ENCODE measurements at regions not wholly inside any gene's neighbourhood (a gene's known extent, or its start where the extent isn't known, plus 50 kb on each side); places are given as distances from the start of the nearest gene placed in this dataset.

DNA sequence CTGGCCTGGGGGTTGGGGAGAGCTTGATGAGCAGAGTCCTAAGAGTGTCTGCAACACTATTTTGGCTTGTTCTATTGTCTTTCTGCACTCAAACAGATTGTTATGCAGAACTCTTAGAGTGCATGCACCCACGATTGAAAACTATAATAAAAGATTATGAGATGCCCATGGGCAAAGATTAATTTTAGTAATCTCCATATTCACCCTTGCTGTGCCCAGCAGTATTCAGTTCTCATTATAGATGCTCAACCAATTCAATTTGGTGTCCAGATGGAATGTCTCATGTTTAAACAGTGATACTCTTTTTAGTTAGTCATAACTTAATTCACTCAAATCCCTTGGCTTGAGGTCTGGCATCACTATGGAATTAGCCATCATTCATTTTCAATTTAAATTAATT is 952.5 kb downstream of the CDH8 start:
- no peak for DNase-seq
- Histone ChIP-seq H3K36me3 (no peaks in the 10 kb centered on the region), H3K27ac (no peak overlapping the region), H3K27me3 (no peaks in the 10 kb centered on the region), H3K9me3 (no peaks in the 10 kb centered on the region), H3K4me3 (no peak overlapping the region), H3K4me1 (ENCODE audit: insufficient read depth) (no peaks in the 10 kb centered on the region)
- TF ChIP-seq POLR2A (IDR thresholded peaks at IDR 0.05) (no peak), EP300 (IDR thresholded peaks at IDR 0.05) (no peak)
- TF ChIP-seq, protein P1, sequence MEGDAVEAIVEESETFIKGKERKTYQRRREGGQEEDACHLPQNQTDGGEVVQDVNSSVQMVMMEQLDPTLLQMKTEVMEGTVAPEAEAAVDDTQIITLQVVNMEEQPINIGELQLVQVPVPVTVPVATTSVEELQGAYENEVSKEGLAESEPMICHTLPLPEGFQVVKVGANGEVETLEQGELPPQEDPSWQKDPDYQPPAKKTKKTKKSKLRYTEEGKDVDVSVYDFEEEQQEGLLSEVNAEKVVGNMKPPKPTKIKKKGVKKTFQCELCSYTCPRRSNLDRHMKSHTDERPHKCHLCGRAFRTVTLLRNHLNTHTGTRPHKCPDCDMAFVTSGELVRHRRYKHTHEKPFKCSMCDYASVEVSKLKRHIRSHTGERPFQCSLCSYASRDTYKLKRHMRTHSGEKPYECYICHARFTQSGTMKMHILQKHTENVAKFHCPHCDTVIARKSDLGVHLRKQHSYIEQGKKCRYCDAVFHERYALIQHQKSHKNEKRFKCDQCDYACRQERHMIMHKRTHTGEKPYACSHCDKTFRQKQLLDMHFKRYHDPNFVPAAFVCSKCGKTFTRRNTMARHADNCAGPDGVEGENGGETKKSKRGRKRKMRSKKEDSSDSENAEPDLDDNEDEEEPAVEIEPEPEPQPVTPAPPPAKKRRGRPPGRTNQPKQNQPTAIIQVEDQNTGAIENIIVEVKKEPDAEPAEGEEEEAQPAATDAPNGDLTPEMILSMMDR (IDR thresholded peaks at IDR 0.05): no peak
- 52 to 66% (median 61%) methylated on average over 1 of the region's 1 CpG for WGBS, 3 donors
- intact Hi-C loops (cut with DNase I): no loop called here

DNA sequence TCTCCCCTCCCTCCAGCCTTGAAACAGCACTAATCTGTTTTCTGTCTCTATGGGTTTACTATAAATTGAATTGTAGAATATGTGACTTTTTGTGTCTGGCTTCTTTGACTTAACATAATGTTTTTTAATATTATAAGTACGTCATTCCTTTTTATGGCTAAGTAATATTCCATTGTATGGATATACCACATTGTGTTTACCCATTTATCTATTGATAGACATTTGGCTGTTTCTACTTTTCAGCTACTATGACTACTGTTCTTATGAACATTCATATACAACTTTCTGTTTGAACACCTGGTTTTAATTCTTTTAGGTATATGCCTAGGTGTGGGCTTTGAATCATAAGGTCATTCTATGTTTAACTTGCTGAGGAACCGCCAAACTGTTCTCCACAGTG is 961.9 kb downstream of the CDH8 start:
- no peak overlapping the region for H3K4me3 ChIP-seq
- DNase-seq: no peak
- no peak overlapping the region for H3K27ac ChIP-seq
- no peak for TF ChIP-seq EP300 (IDR thresholded peaks at IDR 0.05)
- TF ChIP-seq, protein P1 (IDR thresholded peaks at IDR 0.05): no peak
- no peak for TF ChIP-seq POLR2A (IDR thresholded peaks at IDR 0.05)
- H3K27me3 ChIP-seq: no peaks in the 10 kb centered on the region
- no peaks in the 10 kb centered on the region for H3K9me3 ChIP-seq
- intact Hi-C loops (cut with DNase I): no loop called here
- H3K36me3 ChIP-seq: no peaks in the 10 kb centered on the region
- H3K4me1 ChIP-seq (ENCODE audit: insufficient read depth): no peaks in the 10 kb centered on the region
- 69 to 82% (median 72%) methylated on average over 2 of the region's 2 CpGs for WGBS, 3 donors

DNA sequence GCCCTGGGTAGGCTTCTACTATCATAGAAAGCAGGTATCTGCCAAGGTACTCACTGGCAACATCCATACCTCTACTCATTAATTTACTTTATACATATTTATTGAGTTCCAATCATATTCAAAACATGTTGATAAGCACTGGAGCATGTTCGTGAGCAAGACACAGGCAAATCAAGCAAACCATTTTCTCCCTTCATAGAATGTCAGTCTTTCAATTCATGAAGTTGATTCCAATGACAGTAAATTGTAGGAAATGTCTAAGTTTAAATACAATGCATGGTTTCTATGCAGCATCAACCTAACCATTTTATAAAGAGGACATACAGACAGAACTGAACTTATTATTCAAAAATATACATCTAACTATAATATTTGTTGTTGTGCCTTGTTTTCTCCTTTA is 978.6 kb downstream of the CDH8 start:
- no peak for DNase-seq
- intact Hi-C loops (cut with DNase I): no loop called here
- Histone ChIP-seq H3K4me3 (no peak overlapping the region), H3K9me3 (no peaks in the 10 kb centered on the region), H3K36me3 (no peaks in the 10 kb centered on the region), H3K27me3 (no peaks in the 10 kb centered on the region), H3K27ac (no peak overlapping the region), H3K4me1 (ENCODE audit: insufficient read depth) (no peaks in the 10 kb centered on the region)
- TF ChIP-seq POLR2A (IDR thresholded peaks at IDR 0.05): no peak
- TF ChIP-seq, protein P1 (IDR thresholded peaks at IDR 0.05): no peak
- TF ChIP-seq EP300 (IDR thresholded peaks at IDR 0.05): no peak
- 54 to 77% (median 60%) methylated on average over 1 of the region's 1 CpG for WGBS, 3 donors

DNA sequence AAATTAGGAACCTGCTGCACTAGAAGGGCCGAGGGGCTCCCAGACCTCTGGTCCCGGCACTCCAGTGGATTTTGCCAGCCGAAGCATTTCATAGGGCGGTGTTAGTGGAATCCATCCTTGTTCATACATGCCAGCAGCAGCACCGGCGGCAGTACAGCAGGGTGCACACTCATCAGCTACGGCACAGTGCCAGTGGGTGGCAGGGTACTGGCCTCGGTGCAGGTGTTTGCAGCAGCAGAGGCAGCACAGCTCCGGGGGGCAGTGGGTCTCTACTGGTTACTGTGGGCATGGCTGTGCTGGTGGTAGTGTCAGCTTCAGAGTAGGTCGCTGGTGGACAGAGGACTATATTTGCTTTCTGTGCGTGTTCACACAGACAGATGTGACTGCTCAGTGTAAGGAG is 985.7 kb downstream of the CDH8 start:
- H3K4me3 ChIP-seq: no peak overlapping the region
- intact Hi-C loops (cut with DNase I): no loop called here
- 78 to 87% (median 85%) methylated on average over 11 of the region's 11 CpGs for WGBS, 3 donors
- H3K9me3 ChIP-seq: no peaks in the 10 kb centered on the region
- DNase-seq: no peak
- H3K36me3 ChIP-seq: no peaks in the 10 kb centered on the region
- no peak overlapping the region for H3K27ac ChIP-seq
- H3K27me3 ChIP-seq: no peaks in the 10 kb centered on the region
- no peaks in the 10 kb centered on the region for H3K4me1 ChIP-seq (ENCODE audit: insufficient read depth)
- TF ChIP-seq, protein P1 (IDR thresholded peaks at IDR 0.05): no peak
- TF ChIP-seq POLR2A (IDR thresholded peaks at IDR 0.05) (no peak), EP300 (IDR thresholded peaks at IDR 0.05) (no peak)

DNA sequence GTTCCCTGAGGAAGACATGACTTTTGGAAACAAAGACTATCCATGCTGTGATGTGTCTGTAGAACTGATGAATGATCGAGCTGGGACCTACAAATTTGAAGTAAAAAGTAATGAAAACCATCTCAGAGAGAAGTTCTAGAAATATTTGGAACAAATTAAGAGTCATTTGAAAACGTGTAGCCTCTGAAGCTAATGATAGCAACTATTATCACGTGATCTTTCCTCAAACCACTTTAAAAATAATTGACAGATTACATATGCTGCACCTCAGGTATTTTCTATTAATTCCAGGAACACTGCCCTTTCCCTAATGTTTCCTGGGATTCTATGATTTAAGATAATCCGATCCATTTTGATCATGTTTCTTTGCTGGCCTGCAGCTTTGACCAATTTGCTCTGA is 990.3 kb downstream of the CDH8 start:
- TF ChIP-seq EP300 (IDR thresholded peaks at IDR 0.05) (no peak), POLR2A (IDR thresholded peaks at IDR 0.05) (no peak)
- TF ChIP-seq, protein P1 (IDR thresholded peaks at IDR 0.05): no peak
- Histone ChIP-seq H3K27ac (no peak overlapping the region), H3K4me1 (ENCODE audit: insufficient read depth) (no peaks in the 10 kb centered on the region), H3K9me3 (no peaks in the 10 kb centered on the region), H3K36me3 (no peaks in the 10 kb centered on the region), H3K4me3 (no peak overlapping the region), H3K27me3 (no peaks in the 10 kb centered on the region)
- 19 to 42% (median 39%) methylated on average over 4 of the region's 4 CpGs for WGBS, 3 donors
- intact Hi-C loops (cut with DNase I): no loop called here
- DNase-seq: no peak

Measured in ovary (tissue), 7 donors.